K562 (cell line): ENCODE measurements at regions not wholly inside any gene's neighbourhood (a gene's known extent, or its start where the extent isn't known, plus 50 kb on each side); places are given as distances from the start of the nearest gene placed in this dataset.

Experiments used
- ARID1B ChIP-seq: fragments of 450-650 bp; IDR thresholded peaks from 2 replicates; pipeline ENCODE4 v1.6.1; 2016; ENCODE audit warnings: antibody characterized with exemption, mild to moderate bottlenecking, inconsistent platforms
- ARID3A ChIP-seq: IDR thresholded peaks from 2 replicates; pipeline ENCODE4 v1.6.1; 2012; ENCODE audit warnings: low read depth, low read length, improper control_type of control experiment, borderline replicate concordance
- ATF7 ChIP-seq: fragments of 450-650 bp; IDR thresholded peaks from 2 replicates; pipeline ENCODE4 v1.7.1; 2014; ENCODE audit warnings: mild to moderate bottlenecking, moderate library complexity
- CBFA2T3 ChIP-seq: fragments of 450-650 bp; IDR thresholded peaks from 2 replicates; pipeline ENCODE4 v1.6.1; 2017
- CBFB ChIP-seq: sonication (generic); formaldehyde crosslinking; IDR thresholded peaks from 2 replicates; pipeline ENCODE4 v1.4.0; 2020; ENCODE audit warnings: mild to moderate bottlenecking, missing genetic modification reagents
- CHD2 ChIP-seq: IDR thresholded peaks from 2 replicates; pipeline ENCODE4 v1.6.1; 2011; ENCODE audit warnings: low read depth, low read length
- CREB5 ChIP-seq: fragments of 250-450 bp; sonication (Bioruptor Pico); IDR thresholded peaks from 2 replicates; pipeline ENCODE4 v1.5.0; 2020; ENCODE audit warnings: mild to moderate bottlenecking
- E2F3 ChIP-seq: fragments of 250-450 bp; sonication (Bioruptor Pico); IDR thresholded peaks from 2 replicates; pipeline ENCODE4 v1.4.0; 2020; ENCODE audit warnings: mild to moderate bottlenecking
- E2F5 ChIP-seq: sonication (generic); formaldehyde crosslinking; IDR thresholded peaks from 2 replicates; pipeline ENCODE4 v1.8.0; 2022; ENCODE audit warnings: mild to moderate bottlenecking, missing genetic modification reagents
- EZH2 ChIP-seq: IDR thresholded peaks from 2 replicates; pipeline ENCODE4 v1.6.1; 2012; ENCODE audit warnings: low read depth, mild to moderate bottlenecking, inconsistent platforms, low read length, borderline replicate concordance
- FOXJ2 ChIP-seq: fragments of 200-800 bp; sonication (Bioruptor generic); IDR thresholded peaks from 2 replicates; pipeline ENCODE4 v1.6.1; 2016; ENCODE audit warnings: missing genetic modification characterization, missing compliant biosample characterization
- GABPA ChIP-seq: fragments of 200-800 bp; sonication (Bioruptor generic); conservative IDR thresholded peaks from 2 replicates; pipeline ENCODE4 v1.6.1; 2016; ENCODE audit warnings: low read depth, missing genetic modification characterization, missing compliant biosample characterization
- GMEB1 ChIP-seq: fragments of 250-450 bp; sonication (Bioruptor Pico); IDR thresholded peaks from 2 replicates; pipeline ENCODE4 v1.4.0; 2020; ENCODE audit warnings: mild to moderate bottlenecking
- JUND ChIP-seq, 2 experiments: IDR thresholded peaks; 2 replicates in 1 of 2; 3 replicates in 1 of 2; pipeline ENCODE4 v1.6.1; 2011; ENCODE audit warnings: borderline replicate concordance in 2 of 2, low read depth in 2 of 2, low read length in 2 of 2, improper control_type of control experiment in 1 of 2, missing biosample characterization in 1 of 2, missing genetic modification characterization in 1 of 2, missing genetic modification reagents in 1 of 2
- KAT7 ChIP-seq: sonication (generic); formaldehyde crosslinking; IDR thresholded peaks from 2 replicates; pipeline ENCODE4 v1.8.0; 2022; ENCODE audit warnings: missing genetic modification reagents, mild to moderate bottlenecking, borderline replicate concordance
- PHB ChIP-seq: fragments of 250-450 bp; sonication (Bioruptor Pico); IDR thresholded peaks from 2 replicates; pipeline ENCODE4 v1.5.0; 2021
- RBM22 ChIP-seq: fragments of 200-400 bp; formaldehyde crosslinking; IDR thresholded peaks from 2 replicates; pipeline ENCODE4 v1.6.1; 2018; ENCODE audit warnings: low read length, low read depth; ENCODE audit not compliant: poor library complexity, severe bottlenecking
- RUNX1 ChIP-seq: sonication (generic); IDR thresholded peaks from 2 replicates; pipeline ENCODE4 v1.6.1; 2016; ENCODE audit warnings: antibody characterized with exemption, low read depth
- SAFB ChIP-seq: fragments of 200-400 bp; formaldehyde crosslinking; IDR thresholded peaks from 2 replicates; pipeline ENCODE4 v1.6.1; 2017; ENCODE audit warnings: low read depth, low read length, borderline replicate concordance
- TARDBP ChIP-seq: fragments of 450-650 bp; IDR thresholded peaks from 2 replicates; pipeline ENCODE4 v1.6.1; 2016
- TCF15 ChIP-seq: fragments of 250-450 bp; sonication (Bioruptor Pico); IDR thresholded peaks from 2 replicates; pipeline ENCODE4 v1.8.0; 2022; ENCODE audit warnings: moderate library complexity, mild to moderate bottlenecking, inconsistent platforms
- ZFP30 ChIP-seq: fragments of 250-450 bp; sonication (Bioruptor Pico); IDR thresholded peaks from 2 replicates; pipeline ENCODE4 v1.8.0; 2022; ENCODE audit warnings: moderate library complexity, mild to moderate bottlenecking, inconsistent platforms, borderline replicate concordance
- ZNF3 ChIP-seq: fragments of 250-450 bp; sonication (Bioruptor Pico); IDR thresholded peaks from 2 replicates; pipeline ENCODE4 v1.5.0; 2021; ENCODE audit warnings: mild to moderate bottlenecking, moderate library complexity
- ZNF347 ChIP-seq: fragments of 450-650 bp; formaldehyde crosslinking; IDR thresholded peaks from 2 replicates; pipeline ENCODE4 v1.4.0; 2020; ENCODE audit warnings: low read depth, mild to moderate bottlenecking, moderate library complexity

GRCh38 chr18:45560870-45561269 lies 54.4 kb upstream of the SLC14A2 start (continued):
- TF ChIP-seq JUND (IDR thresholded peaks at IDR 0.05; ENCODE audit: borderline replicate concordance, low read depth, low read length) (no peak), JUND (tag; IDR thresholded peaks at IDR 0.05; ENCODE audit: borderline replicate concordance, low read depth, low read length) (peak; percentile 24; the same call in 1 of the 3 replicates), KAT7 (CRISPR knock-in tag) (no peak), SAFB (no peak), ATF7 (no peak), GMEB1 (no peak), ZNF3 (CRISPR knock-in tag) (no peak), ZNF347 (CRISPR knock-in tag) (no peak), ARID1B (peak; percentile 40; the same call in 1 of the 2 replicates), TARDBP (no peak), CREB5 (CRISPR knock-in tag) (no peak), CBFA2T3 (peak; percentile 33; the same call in 1 of the 2 replicates), RUNX1 (no peak), GABPA (no peak), E2F5 (CRISPR knock-in tag) (no peak), CHD2 (no peak), FOXJ2 (tag) (0 out of 2 replicates have a peak, but pooled peaks have one; percentile 44), RBM22 (no peak), PHB (no peak), ZFP30 (CRISPR knock-in tag) (no peak), TCF15 (CRISPR knock-in tag) (no peak), CBFB (CRISPR knock-in tag) (no peak), ARID3A (no peak), EZH2 (no peak), E2F3 (CRISPR knock-in tag) (no peak)
